Adrenal gland (tissue), 5 donors: ENCODE measurements at regions not wholly inside any gene's neighbourhood (a gene's known extent, or its start where the extent isn't known, plus 50 kb on each side); places are given as distances from the start of the nearest gene placed in this dataset.

Experiments
- POLR2A ChIP-seq, 2 donors: fragments of 450-650 bp; IDR thresholded peaks; one replicate each; pipeline ENCODE4 v1.6.1; 2017; ENCODE audit warnings: antibody characterized with exemption in 2 of 2, mild to moderate bottlenecking in 2 of 2, moderate library complexity in 1 of 2
- TF ChIP-seq, protein P1 (sequence below), 6 experiments: fragments of 450-650 bp in 4 of 6; fragments of 200-600 bp in 2 of 6; sonication (generic) in 1 of 6; IDR thresholded peaks; 1 replicate in 5 of 6; 2 replicates in 1 of 6; pipeline versions ENCODE4 v1.5.1 to v1.8.0; 2016 to 2021; ENCODE audit warnings: antibody characterized with exemption in 6 of 6, mild to moderate bottlenecking in 2 of 6, moderate library complexity in 1 of 6
- donor health status: DM: no; HTN: no; CAD: no.

DNA sequence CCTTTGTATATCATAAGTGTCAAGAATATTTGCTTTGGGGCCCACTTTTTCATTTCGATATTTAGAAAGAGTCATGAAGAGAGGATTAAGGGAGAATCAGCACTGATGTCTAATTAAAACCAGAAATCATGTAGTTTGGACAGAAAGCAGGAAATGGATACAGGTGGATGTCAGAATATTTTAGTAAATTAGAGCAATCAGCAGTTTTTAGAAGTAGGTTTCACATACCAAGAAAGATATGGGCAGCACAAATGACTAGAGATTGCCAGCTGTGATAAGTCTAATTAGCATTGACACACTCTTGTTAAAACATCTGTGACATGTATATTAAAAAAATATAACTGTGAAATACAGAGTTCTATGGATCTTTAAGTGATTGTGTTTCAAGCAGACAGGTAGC lies 180.8 kb upstream of the POM121L12 start:
- TF ChIP-seq, protein P1, sequence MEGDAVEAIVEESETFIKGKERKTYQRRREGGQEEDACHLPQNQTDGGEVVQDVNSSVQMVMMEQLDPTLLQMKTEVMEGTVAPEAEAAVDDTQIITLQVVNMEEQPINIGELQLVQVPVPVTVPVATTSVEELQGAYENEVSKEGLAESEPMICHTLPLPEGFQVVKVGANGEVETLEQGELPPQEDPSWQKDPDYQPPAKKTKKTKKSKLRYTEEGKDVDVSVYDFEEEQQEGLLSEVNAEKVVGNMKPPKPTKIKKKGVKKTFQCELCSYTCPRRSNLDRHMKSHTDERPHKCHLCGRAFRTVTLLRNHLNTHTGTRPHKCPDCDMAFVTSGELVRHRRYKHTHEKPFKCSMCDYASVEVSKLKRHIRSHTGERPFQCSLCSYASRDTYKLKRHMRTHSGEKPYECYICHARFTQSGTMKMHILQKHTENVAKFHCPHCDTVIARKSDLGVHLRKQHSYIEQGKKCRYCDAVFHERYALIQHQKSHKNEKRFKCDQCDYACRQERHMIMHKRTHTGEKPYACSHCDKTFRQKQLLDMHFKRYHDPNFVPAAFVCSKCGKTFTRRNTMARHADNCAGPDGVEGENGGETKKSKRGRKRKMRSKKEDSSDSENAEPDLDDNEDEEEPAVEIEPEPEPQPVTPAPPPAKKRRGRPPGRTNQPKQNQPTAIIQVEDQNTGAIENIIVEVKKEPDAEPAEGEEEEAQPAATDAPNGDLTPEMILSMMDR (IDR thresholded peaks at IDR 0.05) = no peak
- TF ChIP-seq POLR2A (IDR thresholded peaks at IDR 0.05) = no peak
